ENCODE measurements at regions not wholly inside any gene's neighbourhood (a gene's known extent, or its start where the extent isn't known, plus 50 kb on each side); places are given as distances from the start of the nearest gene placed in this dataset.

- Histone ChIP-seq H3K36me3 (ENCODE audit: low read depth) (no peaks in the 10 kb centered on the region), H3K4me3 (no peak overlapping the region), H3K4me1 (ENCODE audit: low read depth) (peaks cover 8% of the 10 kb centered on the region), H3K9me3 (no peaks in the 10 kb centered on the region)
- TF ChIP-seq CTCF (IDR thresholded peaks at IDR 0.05) = no peak
- ATAC-seq (no peak), DNase-seq (no peak)
- intact Hi-C loops (cut with DNase I, micrococcal nuclease) = no loop called here
Measured at GRCh38 chr18:44213293-44213692, 467.4 kb upstream of the SETBP1 start.

- Histone ChIP-seq H3K4me1 (ENCODE audit: low read depth) (peaks cover 8% of the 10 kb centered on the region), H3K4me3 (no peak overlapping the region), H3K9me3 (no peaks in the 10 kb centered on the region), H3K36me3 (ENCODE audit: low read depth) (no peaks in the 10 kb centered on the region)
- intact Hi-C loops (cut with DNase I, micrococcal nuclease) = no loop called here
- TF ChIP-seq CTCF (IDR thresholded peaks at IDR 0.05) = no peak
- DNase-seq = no peak
- no peak for ATAC-seq
Measured at GRCh38 chr18:44214396-44214795, 466.3 kb upstream of the SETBP1 start.

- H3K9me3 ChIP-seq = no peaks in the 10 kb centered on the region
- no peak for TF ChIP-seq CTCF (IDR thresholded peaks at IDR 0.05)
- intact Hi-C loops (cut with DNase I, micrococcal nuclease) = no loop called here
Measured at GRCh38 chr18:44216169-44216568, 464.5 kb upstream of the SETBP1 start.

GRCh38 chr18:44227501-44227900 is 453.2 kb upstream of the SETBP1 start:
- Histone ChIP-seq H3K36me3 (ENCODE audit: low read depth) (no peaks in the 10 kb centered on the region), H3K9me3 (no peaks in the 10 kb centered on the region), H3K4me3 (no peak overlapping the region), H3K4me1 (ENCODE audit: low read depth) (peaks cover 4% of the 10 kb centered on the region)
- ATAC-seq (no peak), DNase-seq (no peak)
- intact Hi-C loops (cut with DNase I, micrococcal nuclease) = no loop called here
- no peak for TF ChIP-seq CTCF (IDR thresholded peaks at IDR 0.05)

More at GRCh38 chr18:44216169-44216568, 464.5 kb upstream of the SETBP1 start:
- Histone ChIP-seq H3K36me3 (ENCODE audit: low read depth) (no peaks in the 10 kb centered on the region), H3K4me1 (ENCODE audit: low read depth) (peaks cover 8% of the 10 kb centered on the region), H3K4me3 (no peak overlapping the region)
- DNase-seq = no peak
- ATAC-seq = no peak

- DNase-seq = peak; percentile 32 to 58 (median 34)
- H3K36me3 ChIP-seq (ENCODE audit: low read depth) = no peaks in the 10 kb centered on the region
- intact Hi-C loops (cut with DNase I, micrococcal nuclease) = no loop called here
- ATAC-seq = peak; percentile 17
- no peak for TF ChIP-seq CTCF (IDR thresholded peaks at IDR 0.05)
- H3K9me3 ChIP-seq = no peaks in the 10 kb centered on the region
- peaks cover 8% of the 10 kb centered on the region for H3K4me1 ChIP-seq (ENCODE audit: low read depth)
- H3K4me3 ChIP-seq = no peak overlapping the region
Measured at GRCh38 chr18:44229693-44230108, 451.0 kb upstream of the SETBP1 start.

GRCh38 chr18:44231936-44232335 is 448.8 kb upstream of the SETBP1 start:
- ATAC-seq = no peak

More at GRCh38 chr18:44231936-44232335, 448.8 kb upstream of the SETBP1 start:
- peaks cover 8% of the 10 kb centered on the region for H3K4me1 ChIP-seq (ENCODE audit: low read depth)
- DNase-seq = no peak
- intact Hi-C loops (cut with DNase I, micrococcal nuclease) = no loop called here
- H3K9me3 ChIP-seq = no peaks in the 10 kb centered on the region
- no peaks in the 10 kb centered on the region for H3K36me3 ChIP-seq (ENCODE audit: low read depth)
- no peak overlapping the region for H3K4me3 ChIP-seq
- no peak for TF ChIP-seq CTCF (IDR thresholded peaks at IDR 0.05)
